ENCODE measurements at regions not wholly inside any gene's neighbourhood (a gene's known extent, or its start where the extent isn't known, plus 50 kb on each side); places are given as distances from the start of the nearest gene placed in this dataset.

- TF ChIP-seq CTCF (IDR thresholded peaks at IDR 0.05) (no peak), POLR2A (IDR thresholded peaks at IDR 0.05) (no peak)
Measured at GRCh38 chr15:31752905-31753304, 277.4 kb upstream of the CHRNA7 start.

All from right lobe of liver (tissue), 4 donors.